HL-60 (cell line): ENCODE measurements at regions not wholly inside any gene's neighbourhood (a gene's known extent, or its start where the extent isn't known, plus 50 kb on each side); places are given as distances from the start of the nearest gene placed in this dataset.

Source experiments
- DNase-seq, 2 experiments: peaks; one replicate each; pipeline ENCODE4 v3.0.0-alpha.2; 2010 to 2020; ENCODE audit warnings: low read depth in 1 of 2, low spot score in 1 of 2
- H3K27ac ChIP-seq: fragments of 250-450 bp; sonication (Bioruptor Pico); replicated peaks from 2 replicates; pipeline ENCODE4 v1.5.1; 2020; ENCODE audit warnings: mild to moderate bottlenecking, moderate library complexity
- H3K27me3 ChIP-seq: fragments of 250-450 bp; sonication (Bioruptor Pico); 2 replicates; pipeline ENCODE4 v1.5.1; 2021; ENCODE audit warnings: mild to moderate bottlenecking, moderate library complexity; ENCODE audit not compliant: insufficient read depth, poor library complexity, severe bottlenecking
- H3K4me3 ChIP-seq: replicated peaks from 2 replicates; pipeline ENCODE4 v1.5.1; 2011; ENCODE audit warnings: mild to moderate bottlenecking, control low read depth, low read length; ENCODE audit not compliant: insufficient read depth
- CTCF ChIP-seq: IDR thresholded peaks from one replicate; pipeline ENCODE4 v1.5.1; 2011; ENCODE audit warnings: low read length, control low read depth, inconsistent platforms; ENCODE audit not compliant: insufficient read depth
- GABPA ChIP-seq: IDR thresholded peaks from 2 replicates; pipeline ENCODE4 v1.6.1; 2012; ENCODE audit warnings: low read depth
- POLR2AphosphoS5 ChIP-seq: IDR thresholded peaks from 2 replicates; pipeline ENCODE4 v1.6.1; 2012; ENCODE audit warnings: low read depth
- REST ChIP-seq: IDR thresholded peaks from 2 replicates; pipeline ENCODE4 v1.6.1; 2012; ENCODE audit warnings: low read depth; ENCODE audit not compliant: insufficient replicate concordance
- SPI1 ChIP-seq: IDR thresholded peaks from 2 replicates; pipeline ENCODE4 v1.6.1; 2012; ENCODE audit warnings: low read depth, mild to moderate bottlenecking, borderline replicate concordance

GRCh38 chr13:54787754-54788153 lies 1759.1 kb downstream of the OLFM4 start:
- Histone ChIP-seq H3K27ac (no peak overlapping the region), H3K4me3 (no peak overlapping the region), H3K27me3 (no peaks in the 10 kb centered on the region)
- DNase-seq = no peak
- TF ChIP-seq POLR2AphosphoS5 (no peak), GABPA (no peak), CTCF (no peak), REST (no peak), SPI1 (no peak)

- no peak for DNase-seq
- no peaks in the 10 kb centered on the region for H3K27me3 ChIP-seq
- H3K4me3 ChIP-seq = no peak overlapping the region
- no peak for TF ChIP-seq SPI1
- no peak for TF ChIP-seq CTCF
- no peak for TF ChIP-seq POLR2AphosphoS5
- TF ChIP-seq GABPA = no peak
- no peak for TF ChIP-seq REST
- H3K27ac ChIP-seq = no peak overlapping the region
Measured at GRCh38 chr13:54799621-54800226, 1771.1 kb downstream of the OLFM4 start.

GRCh38 chr13:54802226-54802625 lies 1773.6 kb downstream of the OLFM4 start:
- Histone ChIP-seq H3K27ac (no peak overlapping the region), H3K4me3 (no peak overlapping the region), H3K27me3 (no peaks in the 10 kb centered on the region)
- TF ChIP-seq CTCF = no peak
- TF ChIP-seq POLR2AphosphoS5 = no peak
- no peak for TF ChIP-seq SPI1
- TF ChIP-seq REST = no peak
- TF ChIP-seq GABPA = no peak
- DNase-seq = no peak
